A549 (cell line): ENCODE measurements at regions not wholly inside any gene's neighbourhood (a gene's known extent, or its start where the extent isn't known, plus 50 kb on each side); places are given as distances from the start of the nearest gene placed in this dataset.

Experiments used
- ATAC-seq, 2 experiments: fragments of 200-7000 bp in 1 of 2; fragments of >200 bp in 1 of 2; cut with Nextera tagmentation in 1 of 2; cut with Tn5 transposase in 1 of 2; 3 replicates each; pipeline versions ENCODE4 v1.8.0 to v1.9.1; 2018 to 2020; ENCODE audit warnings: mild to moderate bottlenecking in 1 of 2, moderate library complexity in 1 of 2
- CTCF ChIA-PET: fragments of 300-600 bp; sonication (Branson Sonifier 250); formaldehyde crosslinking; extraction: SDS; loops from one replicate; lab custom pipeline; 2021; ENCODE audit warnings: antibody characterized with exemption, inconsistent platforms; lab: Yijun Ruan, JAX
- POLR2A ChIA-PET: fragments of 350-600 bp; formaldehyde crosslinking; extraction: SDS; loops from one replicate; lab custom pipeline; 2021; ENCODE audit warnings: antibody characterized with exemption, inconsistent platforms; lab: Yijun Ruan, JAX
- DNase-seq, 2 experiments: peaks; one replicate each; pipeline versions ENCODE4 v3.0.0 to v3.0.0-alpha.2; 2011 to 2016; ENCODE audit warnings: low read depth in 1 of 2, low spot score in 1 of 2
- FAIRE-seq: peaks from 2 replicates; lab custom pipeline; 2011; peaks lifted over from hg19 to GRCh38; lab: Jason Lieb, UNC
- H3K27ac ChIP-seq, 2 experiments: fragments of >200 bp; sonication (Bioruptor Twin); formaldehyde crosslinking; 3 replicates each; pipeline ENCODE4 v1.5.1; 2016 to 2017
- H3K4me1 ChIP-seq: fragments of >200 bp; sonication (Bioruptor Twin); formaldehyde crosslinking; 3 replicates; pipeline ENCODE4 v1.6.1; 2016
- H3K4me2 ChIP-seq: fragments of >200 bp; sonication (Bioruptor Twin); formaldehyde crosslinking; 3 replicates; pipeline ENCODE4 v1.6.1; 2016
- H3K4me3 ChIP-seq: fragments of >200 bp; sonication (Bioruptor Twin); formaldehyde crosslinking; 3 replicates; pipeline ENCODE4 v1.5.1; 2016
- H3K9me3 ChIP-seq: fragments of >200 bp; sonication (Bioruptor Twin); formaldehyde crosslinking; 3 replicates; pipeline ENCODE4 v1.6.1; 2016
- BHLHE40 ChIP-seq: IDR thresholded peaks from 2 replicates; pipeline ENCODE4 v1.6.1; 2012; ENCODE audit warnings: low read depth, low read length, inconsistent platforms
- CEBPB ChIP-seq, 2 experiments: fragments of >200 bp in 1 of 2; sonication (Bioruptor Twin) in 1 of 2; formaldehyde crosslinking in 1 of 2; IDR thresholded peaks; 2 replicates each; pipeline ENCODE4 v1.6.1; 2012 to 2016
- CHD2 ChIP-seq: fragments of 150-350 bp; IDR thresholded peaks from 2 replicates; pipeline ENCODE4 v1.6.1; 2014; ENCODE audit warnings: low read length; ENCODE audit not compliant: partially characterized antibody
- CHD4 ChIP-seq: fragments of 200-600 bp; sonication (generic); IDR thresholded peaks from 2 replicates; pipeline ENCODE4 v1.6.1; 2016; ENCODE audit warnings: antibody characterized with exemption, mild to moderate bottlenecking, borderline replicate concordance
- EHF ChIP-seq: fragments of 250-450 bp; sonication (Bioruptor Pico); IDR thresholded peaks from 2 replicates; pipeline ENCODE4 v1.5.0; 2020; ENCODE audit warnings: mild to moderate bottlenecking
- EP300 ChIP-seq, 2 experiments: fragments of >200 bp; sonication (Bioruptor Twin); formaldehyde crosslinking; IDR thresholded peaks; 2 replicates in 1 of 2; 3 replicates in 1 of 2; pipeline ENCODE4 v1.6.1; 2016 to 2017
- FOXS1 ChIP-seq: fragments of 250-450 bp; sonication (Bioruptor Pico); IDR thresholded peaks from 2 replicates; pipeline ENCODE4 v1.5.0; 2020; ENCODE audit warnings: mild to moderate bottlenecking, moderate library complexity
- GATA3 ChIP-seq: IDR thresholded peaks from 2 replicates; pipeline ENCODE4 v1.6.1; 2012; ENCODE audit warnings: borderline replicate concordance
- HDAC2 ChIP-seq: fragments of 200-600 bp; sonication (generic); IDR thresholded peaks from 2 replicates; pipeline ENCODE4 v1.6.1; 2016
- HEYL ChIP-seq: fragments of 250-450 bp; sonication (Bioruptor Pico); IDR thresholded peaks from 2 replicates; pipeline ENCODE4 v1.8.0; 2021; ENCODE audit warnings: mild to moderate bottlenecking, moderate library complexity
- HOXA7 ChIP-seq: fragments of 250-450 bp; sonication (Bioruptor Pico); IDR thresholded peaks from 2 replicates; pipeline ENCODE4 v1.5.0; 2020; ENCODE audit warnings: mild to moderate bottlenecking, moderate library complexity
- HOXB13 ChIP-seq: fragments of 250-450 bp; sonication (Bioruptor Pico); IDR thresholded peaks from 2 replicates; pipeline ENCODE4 v1.5.0; 2020; ENCODE audit warnings: low read depth, mild to moderate bottlenecking, moderate library complexity
- MAFK ChIP-seq: fragments of 450-650 bp; IDR thresholded peaks from 2 replicates; pipeline ENCODE4 v1.6.1; 2014; ENCODE audit not compliant: partially characterized antibody
- MAZ ChIP-seq: fragments of 150-350 bp; IDR thresholded peaks from 2 replicates; pipeline ENCODE4 v1.6.1; 2014; ENCODE audit warnings: antibody characterized with exemption, low read depth, low read length, borderline replicate concordance
- NFE2L2 ChIP-seq: fragments of 150-350 bp; conservative IDR thresholded peaks from 2 replicates; pipeline ENCODE4 v1.6.1; 2014; ENCODE audit warnings: low read length
- NR3C1 ChIP-seq: fragments of >200 bp; sonication (Bioruptor Twin); formaldehyde crosslinking; IDR thresholded peaks from 3 replicates; pipeline ENCODE4 v1.6.1; 2017
- RAD21 ChIP-seq, 2 experiments: fragments of >200 bp in 1 of 2; sonication (Bioruptor Twin) in 1 of 2; formaldehyde crosslinking in 1 of 2; IDR thresholded peaks in 1 of 2; conservative IDR thresholded peaks in 1 of 2; 2 replicates in 1 of 2; 3 replicates in 1 of 2; pipeline ENCODE4 v1.6.1; 2012 to 2018; ENCODE audit warnings: inconsistent platforms in 1 of 2
- RARB ChIP-seq: fragments of 250-450 bp; sonication (Bioruptor Pico); IDR thresholded peaks from 2 replicates; pipeline ENCODE4 v1.8.0; 2021; ENCODE audit warnings: mild to moderate bottlenecking, moderate library complexity
- RCOR1 ChIP-seq: fragments of 150-350 bp; IDR thresholded peaks from 2 replicates; pipeline ENCODE4 v1.6.1; 2014; ENCODE audit warnings: antibody characterized with exemption, low read length, low read depth
- RFX5 ChIP-seq: fragments of 450-650 bp; IDR thresholded peaks from 2 replicates; pipeline ENCODE4 v1.7.1; 2014; ENCODE audit warnings: antibody characterized with exemption, mild to moderate bottlenecking, moderate library complexity
- SREBF2 ChIP-seq: fragments of 450-650 bp; IDR thresholded peaks from 2 replicates; pipeline ENCODE4 v1.6.1; 2014; ENCODE audit warnings: mild to moderate bottlenecking, moderate library complexity
- TFCP2L1 ChIP-seq: fragments of 250-450 bp; sonication (Bioruptor Pico); IDR thresholded peaks from 2 replicates; pipeline ENCODE4 v1.5.0; 2021; ENCODE audit warnings: mild to moderate bottlenecking
- TP53 ChIP-seq: fragments of 250-450 bp; sonication (Bioruptor Pico); IDR thresholded peaks from 2 replicates; pipeline ENCODE4 v1.5.0; 2021; ENCODE audit warnings: mild to moderate bottlenecking, moderate library complexity
- ZNF302 ChIP-seq: fragments of 250-450 bp; sonication (Bioruptor Pico); IDR thresholded peaks from 2 replicates; pipeline ENCODE4 v1.9.0; 2021; ENCODE audit warnings: inconsistent platforms, mild to moderate bottlenecking, moderate library complexity
- WGBS: methylation state at CpG from one replicate; pipeline ENCODE4 v1.1.6; 2017; ENCODE audit errors: missing lambda C conversion rate; 5-methylcytosine and 5-hydroxymethylcytosine counted together
- TF ChIP-seq, protein P1 (sequence below): IDR thresholded peaks from 2 replicates; pipeline ENCODE4 v1.6.1; 2012; ENCODE audit warnings: low read depth, borderline replicate concordance
- TF ChIP-seq, protein P2 (sequence below): fragments of >200 bp; sonication (Bioruptor Twin); formaldehyde crosslinking; IDR thresholded peaks from 2 replicates; pipeline ENCODE4 v1.6.1; 2016
- TF ChIP-seq, protein P3 (sequence below): IDR thresholded peaks from 2 replicates; pipeline ENCODE4 v1.6.1; 2012
- TF ChIP-seq, protein P4 (sequence below): fragments of >200 bp; sonication (Bioruptor Twin); formaldehyde crosslinking; IDR thresholded peaks from 3 replicates; pipeline ENCODE4 v1.6.1; 2016
- TF ChIP-seq, protein P5 (sequence below): fragments of 250-450 bp; sonication (Bioruptor Pico); IDR thresholded peaks from 2 replicates; pipeline ENCODE4 v1.5.0; 2020; ENCODE audit warnings: low read depth, mild to moderate bottlenecking, moderate library complexity
- TF ChIP-seq, protein P6 (sequence below): IDR thresholded peaks from 2 replicates; pipeline ENCODE4 v1.6.1; 2012

DNA sequence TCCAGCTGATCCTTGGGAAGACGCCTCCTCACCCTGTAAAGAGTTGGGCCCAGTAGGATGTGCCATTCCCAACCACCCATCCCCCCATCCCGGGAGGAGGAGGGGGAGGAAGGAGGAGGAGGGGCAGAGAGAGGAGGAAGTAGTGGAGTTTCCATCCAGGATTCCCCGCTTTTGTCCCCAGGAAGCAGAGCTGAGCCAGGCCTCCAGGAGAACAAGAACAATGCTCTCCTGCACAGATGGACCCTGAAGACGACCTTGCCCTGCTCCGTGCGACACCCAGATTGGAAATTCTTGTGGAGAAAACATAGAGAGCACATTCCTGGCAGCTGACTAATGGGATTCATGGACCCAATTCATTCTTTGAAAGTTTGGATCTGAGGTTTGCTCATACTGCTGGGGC, 132.3 kb upstream of the CRY1 start:
- peak; percentile 25 to 36 for DNase-seq
- POLR2A ChIA-PET, result no interaction called here
- no peak for FAIRE-seq
- CTCF ChIA-PET, result interaction anchor here (1.0 to 1.3 kb wide), 3 partner anchors 71 to 173 kb away, joined by 3 to 4 read pairs (median 3); no protein-coding TSS in a partner anchor
- TF ChIP-seq RAD21 (conservative IDR thresholded peaks at IDR 0.05 in 1 of 2, IDR thresholded peaks at IDR 0.05 in 1 of 2) (no peak), MAZ (no peak), HOXB13 (CRISPR knock-in tag) (no peak), NR3C1 (no peak), RARB (CRISPR knock-in tag) (no peak), FOXS1 (no peak), ZNF302 (CRISPR knock-in tag) (no peak), RCOR1 (no peak), CHD4 (no peak), HOXA7 (CRISPR knock-in tag) (no peak), CEBPB (IDR thresholded peaks at IDR 0.05) (no peak), HDAC2 (no peak), GATA3 (no peak), HEYL (no peak)
- TF ChIP-seq, protein P1, sequence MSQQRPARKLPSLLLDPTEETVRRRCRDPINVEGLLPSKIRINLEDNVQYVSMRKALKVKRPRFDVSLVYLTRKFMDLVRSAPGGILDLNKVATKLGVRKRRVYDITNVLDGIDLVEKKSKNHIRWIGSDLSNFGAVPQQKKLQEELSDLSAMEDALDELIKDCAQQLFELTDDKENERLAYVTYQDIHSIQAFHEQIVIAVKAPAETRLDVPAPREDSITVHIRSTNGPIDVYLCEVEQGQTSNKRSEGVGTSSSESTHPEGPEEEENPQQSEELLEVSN, result no peak
- TF ChIP-seq, protein P2, sequence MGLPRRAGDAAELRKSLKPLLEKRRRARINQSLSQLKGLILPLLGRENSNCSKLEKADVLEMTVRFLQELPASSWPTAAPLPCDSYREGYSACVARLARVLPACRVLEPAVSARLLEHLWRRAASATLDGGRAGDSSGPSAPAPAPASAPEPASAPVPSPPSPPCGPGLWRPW, result no peak
- Histone ChIP-seq H3K4me3 (no peak overlapping the region), H3K4me2 (peak overlapping the region; percentile 45), H3K9me3 (no peaks in the 10 kb centered on the region), H3K27ac (peak overlapping the region in 1 of 2 experiments; percentile 55; a peak in 2 of 6 replicates), H3K4me1 (peaks cover 11% of the 10 kb centered on the region)
- ATAC-seq, result peak; percentile 27 to 70; a peak in 4 of 6 replicates
- WGBS, result 35% methylated on average over 6 of the region's 6 CpGs

DNA sequence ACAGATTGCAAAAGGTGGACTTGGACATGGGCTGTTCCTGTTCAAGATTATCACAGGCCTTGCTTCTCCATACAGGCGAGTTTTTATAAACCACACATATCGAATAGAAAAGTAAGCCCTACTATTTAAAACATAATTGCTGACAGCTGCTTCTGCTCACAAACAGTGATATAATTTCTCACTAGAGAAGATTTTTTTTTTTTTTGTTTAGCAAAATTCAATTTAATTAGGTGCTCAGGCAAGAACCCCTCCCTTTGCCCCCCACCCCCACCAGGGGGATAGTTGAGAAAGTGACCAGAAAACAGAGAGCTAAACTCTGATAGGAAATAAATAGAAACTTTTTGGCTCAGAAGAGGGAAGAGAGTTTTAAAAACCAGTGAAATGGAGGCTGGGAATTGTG, 132.8 kb upstream of the CRY1 start:
- H3K4me3 ChIP-seq, result no peak overlapping the region
- peak overlapping the region in 1 of 2 experiments; percentile 55; a peak in 1 of 6 replicates for H3K27ac ChIP-seq
- FAIRE-seq (no peak), DNase-seq (no peak), ATAC-seq (no peak)
- peaks cover 11% of the 10 kb centered on the region for H3K4me1 ChIP-seq
- 90% methylated on average over 2 of the region's 2 CpGs for WGBS
- peak overlapping the region; percentile 45; the same call in 2 of the 3 replicates for H3K4me2 ChIP-seq
- POLR2A ChIA-PET, result no interaction called here
- CTCF ChIA-PET, result interaction anchor here (1.0 to 1.3 kb wide), 2 partner anchors 71 to 173 kb away, joined by 3 read pairs; no protein-coding TSS in a partner anchor
- H3K9me3 ChIP-seq, result no peaks in the 10 kb centered on the region
- TF ChIP-seq CEBPB (IDR thresholded peaks at IDR 0.05), result no peak
- no peak for TF ChIP-seq CHD2
- TF ChIP-seq, protein P3, sequence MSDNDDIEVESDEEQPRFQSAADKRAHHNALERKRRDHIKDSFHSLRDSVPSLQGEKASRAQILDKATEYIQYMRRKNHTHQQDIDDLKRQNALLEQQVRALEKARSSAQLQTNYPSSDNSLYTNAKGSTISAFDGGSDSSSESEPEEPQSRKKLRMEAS, result no peak
- TF ChIP-seq NFE2L2, result no peak
- TF ChIP-seq GATA3, result no peak
- no peak for TF ChIP-seq HOXA7 (CRISPR knock-in tag)
- TF ChIP-seq MAFK, result no peak
- TF ChIP-seq HDAC2, result no peak
- TF ChIP-seq ZNF302 (CRISPR knock-in tag), result no peak
- TF ChIP-seq SREBF2, result no peak
- no peak for TF ChIP-seq EP300 (IDR thresholded peaks at IDR 0.05)
- TF ChIP-seq EHF (CRISPR knock-in tag), result no peak
- TF ChIP-seq, protein P4, sequence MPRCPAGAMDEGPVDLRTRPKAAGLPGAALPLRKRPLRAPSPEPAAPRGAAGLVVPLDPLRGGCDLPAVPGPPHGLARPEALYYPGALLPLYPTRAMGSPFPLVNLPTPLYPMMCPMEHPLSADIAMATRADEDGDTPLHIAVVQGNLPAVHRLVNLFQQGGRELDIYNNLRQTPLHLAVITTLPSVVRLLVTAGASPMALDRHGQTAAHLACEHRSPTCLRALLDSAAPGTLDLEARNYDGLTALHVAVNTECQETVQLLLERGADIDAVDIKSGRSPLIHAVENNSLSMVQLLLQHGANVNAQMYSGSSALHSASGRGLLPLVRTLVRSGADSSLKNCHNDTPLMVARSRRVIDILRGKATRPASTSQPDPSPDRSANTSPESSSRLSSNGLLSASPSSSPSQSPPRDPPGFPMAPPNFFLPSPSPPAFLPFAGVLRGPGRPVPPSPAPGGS, result no peak
- no peak for TF ChIP-seq BHLHE40
- no peak for TF ChIP-seq TFCP2L1 (CRISPR knock-in tag)
- no peak for TF ChIP-seq RFX5
- TF ChIP-seq TP53 (CRISPR knock-in tag), result no peak
- TF ChIP-seq, protein P5, sequence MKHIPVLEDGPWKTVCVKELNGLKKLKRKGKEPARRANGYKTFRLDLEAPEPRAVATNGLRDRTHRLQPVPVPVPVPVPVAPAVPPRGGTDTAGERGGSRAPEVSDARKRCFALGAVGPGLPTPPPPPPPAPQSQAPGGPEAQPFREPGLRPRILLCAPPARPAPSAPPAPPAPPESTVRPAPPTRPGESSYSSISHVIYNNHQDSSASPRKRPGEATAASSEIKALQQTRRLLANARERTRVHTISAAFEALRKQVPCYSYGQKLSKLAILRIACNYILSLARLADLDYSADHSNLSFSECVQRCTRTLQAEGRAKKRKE, result no peak
- TF ChIP-seq, protein P6, sequence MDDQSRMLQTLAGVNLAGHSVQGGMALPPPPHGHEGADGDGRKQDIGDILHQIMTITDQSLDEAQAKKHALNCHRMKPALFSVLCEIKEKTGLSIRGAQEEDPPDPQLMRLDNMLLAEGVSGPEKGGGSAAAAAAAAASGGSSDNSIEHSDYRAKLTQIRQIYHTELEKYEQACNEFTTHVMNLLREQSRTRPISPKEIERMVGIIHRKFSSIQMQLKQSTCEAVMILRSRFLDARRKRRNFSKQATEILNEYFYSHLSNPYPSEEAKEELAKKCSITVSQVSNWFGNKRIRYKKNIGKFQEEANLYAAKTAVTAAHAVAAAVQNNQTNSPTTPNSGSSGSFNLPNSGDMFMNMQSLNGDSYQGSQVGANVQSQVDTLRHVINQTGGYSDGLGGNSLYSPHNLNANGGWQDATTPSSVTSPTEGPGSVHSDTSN, result no peak
